Natural killer cell (primary cell): ENCODE measurements at regions not wholly inside any gene's neighbourhood (a gene's known extent, or its start where the extent isn't known, plus 50 kb on each side); places are given as distances from the start of the nearest gene placed in this dataset.

Experiments
- ATAC-seq, 3 donors: fragments of 150-1000 bp in 2 of 3; fragments of 200-7000 bp in 1 of 3; cut with Tn5 transposase; 1 replicate in 1 of 3; 2 replicates in 2 of 3; pipeline ENCODE4 v1.10.0; 2021; ENCODE audit warnings: mild to moderate bottlenecking in 2 of 3, moderate library complexity in 2 of 3
- DNase-seq, 2 donors: peaks; one replicate each; pipeline versions ENCODE4 v3.0.0 to v3.0.0-alpha.2; 2013 to 2021; ENCODE audit warnings: mixed read lengths in 1 of 2
- H3K27ac ChIP-seq: one replicate; pipeline ENCODE4 v1.5.1; 2013; ENCODE audit warnings: mild to moderate bottlenecking, low read length
- H3K27me3 ChIP-seq: one replicate; pipeline ENCODE4 v1.6.1; 2013; ENCODE audit warnings: low read length; ENCODE audit not compliant: control insufficient read depth, insufficient read depth
- H3K36me3 ChIP-seq: one replicate; pipeline ENCODE4 v1.6.1; 2013; ENCODE audit warnings: low read length; ENCODE audit not compliant: control insufficient read depth, insufficient read depth
- H3K4me1 ChIP-seq: one replicate; pipeline ENCODE4 v1.6.1; 2013; ENCODE audit warnings: low read length; ENCODE audit not compliant: control insufficient read depth, insufficient read depth
- H3K4me3 ChIP-seq: one replicate; pipeline ENCODE4 v1.5.1; 2013; ENCODE audit warnings: low read length
- H3K9me3 ChIP-seq: one replicate; pipeline ENCODE4 v1.6.1; 2013; ENCODE audit warnings: low read length; ENCODE audit not compliant: control insufficient read depth, insufficient read depth
- H3K27ac Mint-ChIP-seq, 2 donors: one replicate each; pipeline ENCODE4 v1.8.0; 2022; ENCODE audit warnings: mild to moderate bottlenecking in 2 of 2, mixed read lengths in 2 of 2, moderate library complexity in 1 of 2
- H3K27me3 Mint-ChIP-seq, 2 donors: one replicate each; pipeline ENCODE4 v1.8.0; 2022; ENCODE audit warnings: low read depth in 2 of 2, mixed read lengths in 2 of 2
- H3K36me3 Mint-ChIP-seq: one replicate; pipeline ENCODE4 v1.8.0; 2022; ENCODE audit warnings: mixed read lengths
- H3K4me1 Mint-ChIP-seq, 2 donors: one replicate each; pipeline ENCODE4 v1.8.0; 2022; ENCODE audit warnings: mixed read lengths in 2 of 2
- H3K4me3 Mint-ChIP-seq: one replicate; pipeline ENCODE4 v1.8.0; 2022; ENCODE audit warnings: mild to moderate bottlenecking, moderate library complexity, mixed read lengths
- H3K9me3 Mint-ChIP-seq, 2 donors: one replicate each; pipeline ENCODE4 v1.8.0; 2022; ENCODE audit warnings: mixed read lengths in 2 of 2
- WGBS: methylation state at CpG from one replicate; pipeline ENCODE4 v1.1.7; 2013; ENCODE audit warnings: missing lambda C conversion rate; ENCODE audit not compliant: insufficient coverage; 5-methylcytosine and 5-hydroxymethylcytosine counted together
- intact Hi-C: fragments of 100-400 bp; cut with micrococcal nuclease; formaldehyde crosslinking; loops from one replicate; pipeline ENCODE4 v1.14.2; 2022
- TF ChIP-seq, protein P1 (sequence below): fragments of 200-600 bp; IDR thresholded peaks from one replicate; pipeline ENCODE4 v1.8.0; 2022; ENCODE audit warnings: antibody characterized with exemption

DNA sequence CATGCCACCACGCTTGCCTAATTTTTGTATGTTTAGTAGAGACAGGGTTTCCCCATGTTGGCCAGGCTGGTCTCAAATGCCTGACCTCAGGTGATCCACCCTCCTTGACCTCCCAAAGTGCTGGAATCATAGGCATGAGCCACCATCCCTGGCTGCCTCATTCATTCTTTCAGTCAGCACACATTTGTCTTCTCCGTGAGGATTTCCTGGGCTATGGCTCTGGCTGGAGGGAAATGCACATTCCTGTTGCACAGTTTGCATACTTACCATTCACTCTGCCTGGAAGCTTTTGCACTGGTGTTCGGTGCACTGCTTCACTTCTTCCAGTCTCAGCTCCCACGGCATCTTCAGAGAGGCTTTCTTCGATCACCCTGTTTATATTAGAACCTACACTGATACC, 267.8 kb downstream of the STIM2 start:
- Mint-ChIP-seq H3K27ac (no peak overlapping the region), H3K36me3 (no peaks in the 10 kb centered on the region), H3K9me3 (peaks cover 0 to 3% of the 10 kb centered on the region in 2 donors), H3K27me3 (peaks cover 0 to 7% of the 10 kb centered on the region in 2 donors), H3K4me1 (no peaks in the 10 kb centered on the region), H3K4me3 (no peak overlapping the region)
- 96% methylated on average over 5 of the region's 5 CpGs for WGBS
- TF ChIP-seq, protein P1, sequence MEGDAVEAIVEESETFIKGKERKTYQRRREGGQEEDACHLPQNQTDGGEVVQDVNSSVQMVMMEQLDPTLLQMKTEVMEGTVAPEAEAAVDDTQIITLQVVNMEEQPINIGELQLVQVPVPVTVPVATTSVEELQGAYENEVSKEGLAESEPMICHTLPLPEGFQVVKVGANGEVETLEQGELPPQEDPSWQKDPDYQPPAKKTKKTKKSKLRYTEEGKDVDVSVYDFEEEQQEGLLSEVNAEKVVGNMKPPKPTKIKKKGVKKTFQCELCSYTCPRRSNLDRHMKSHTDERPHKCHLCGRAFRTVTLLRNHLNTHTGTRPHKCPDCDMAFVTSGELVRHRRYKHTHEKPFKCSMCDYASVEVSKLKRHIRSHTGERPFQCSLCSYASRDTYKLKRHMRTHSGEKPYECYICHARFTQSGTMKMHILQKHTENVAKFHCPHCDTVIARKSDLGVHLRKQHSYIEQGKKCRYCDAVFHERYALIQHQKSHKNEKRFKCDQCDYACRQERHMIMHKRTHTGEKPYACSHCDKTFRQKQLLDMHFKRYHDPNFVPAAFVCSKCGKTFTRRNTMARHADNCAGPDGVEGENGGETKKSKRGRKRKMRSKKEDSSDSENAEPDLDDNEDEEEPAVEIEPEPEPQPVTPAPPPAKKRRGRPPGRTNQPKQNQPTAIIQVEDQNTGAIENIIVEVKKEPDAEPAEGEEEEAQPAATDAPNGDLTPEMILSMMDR, result no peak
- no peak for ATAC-seq
- Histone ChIP-seq H3K36me3 (no peaks in the 10 kb centered on the region), H3K4me3 (no peak overlapping the region), H3K9me3 (no peaks in the 10 kb centered on the region), H3K4me1 (no peaks in the 10 kb centered on the region), H3K27me3 (no peaks in the 10 kb centered on the region), H3K27ac (no peak overlapping the region)
- intact Hi-C loops, result no loop called here
- DNase-seq, result no peak

- Mint-ChIP-seq H3K36me3 (no peaks in the 10 kb centered on the region), H3K27ac (no peak overlapping the region), H3K4me1 (no peaks in the 10 kb centered on the region), H3K27me3 (peaks cover 0 to 9% of the 10 kb centered on the region in 2 donors), H3K9me3 (peaks cover 4 to 8% of the 10 kb centered on the region in 2 donors), H3K4me3 (no peak overlapping the region)
- TF ChIP-seq, protein P1, result no peak
- Histone ChIP-seq H3K9me3 (no peaks in the 10 kb centered on the region), H3K27me3 (no peaks in the 10 kb centered on the region), H3K4me3 (no peak overlapping the region), H3K27ac (no peak overlapping the region), H3K4me1 (no peaks in the 10 kb centered on the region), H3K36me3 (no peaks in the 10 kb centered on the region)
- intact Hi-C loops, result no loop called here
- whole genome bisulfite sequencing, result 82% methylated on average over 6 of the region's 7 CpGs
- ATAC-seq, result no peak
- no peak for DNase-seq
These were observed 269.3 kb downstream of the STIM2 start for GRCh38 chr4:27129871-27130366.

- Histone ChIP-seq H3K4me3 (no peak overlapping the region), H3K27me3 (no peaks in the 10 kb centered on the region), H3K9me3 (no peaks in the 10 kb centered on the region), H3K36me3 (no peaks in the 10 kb centered on the region), H3K27ac (no peak overlapping the region), H3K4me1 (no peaks in the 10 kb centered on the region)
- Mint-ChIP-seq H3K27ac (no peak overlapping the region), H3K9me3 (peaks cover 4 to 8% of the 10 kb centered on the region in 2 donors), H3K36me3 (no peaks in the 10 kb centered on the region), H3K4me3 (no peak overlapping the region), H3K4me1 (no peaks in the 10 kb centered on the region), H3K27me3 (peaks cover 0 to 9% of the 10 kb centered on the region in 2 donors)
- no peak for DNase-seq
- intact Hi-C loops, result no loop called here
- TF ChIP-seq, protein P1, result no peak
- WGBS, result no CpG with 5 or more reads among the region's 1 CpG
- ATAC-seq, result no peak
These were observed 271.9 kb downstream of the STIM2 start for GRCh38 chr4:27132497-27132896.

GRCh38 chr4:27140486-27140885, 279.8 kb downstream of the STIM2 start:
- intact Hi-C loops, result no loop called here
- H3K4me3 ChIP-seq, result no peak overlapping the region
- Mint-ChIP-seq H3K4me3 (no peak overlapping the region), H3K9me3 (peaks cover 0 to 3% of the 10 kb centered on the region in 2 donors), H3K27ac (no peak overlapping the region), H3K27me3 (no peaks in the 10 kb centered on the region), H3K4me1 (no peaks in the 10 kb centered on the region), H3K36me3 (no peaks in the 10 kb centered on the region)
- H3K27ac ChIP-seq, result no peak overlapping the region
- no peaks in the 10 kb centered on the region for H3K36me3 ChIP-seq
- no peak for ATAC-seq
- no peak for DNase-seq
- H3K27me3 ChIP-seq, result no peaks in the 10 kb centered on the region
- TF ChIP-seq, protein P1, result no peak
- 92% methylated on average over 3 of the region's 4 CpGs for WGBS
- no peaks in the 10 kb centered on the region for H3K9me3 ChIP-seq
- no peaks in the 10 kb centered on the region for H3K4me1 ChIP-seq
